ENCODE measurements at regions not wholly inside any gene's neighbourhood (a gene's known extent, or its start where the extent isn't known, plus 50 kb on each side); places are given as distances from the start of the nearest gene placed in this dataset.

DNA sequence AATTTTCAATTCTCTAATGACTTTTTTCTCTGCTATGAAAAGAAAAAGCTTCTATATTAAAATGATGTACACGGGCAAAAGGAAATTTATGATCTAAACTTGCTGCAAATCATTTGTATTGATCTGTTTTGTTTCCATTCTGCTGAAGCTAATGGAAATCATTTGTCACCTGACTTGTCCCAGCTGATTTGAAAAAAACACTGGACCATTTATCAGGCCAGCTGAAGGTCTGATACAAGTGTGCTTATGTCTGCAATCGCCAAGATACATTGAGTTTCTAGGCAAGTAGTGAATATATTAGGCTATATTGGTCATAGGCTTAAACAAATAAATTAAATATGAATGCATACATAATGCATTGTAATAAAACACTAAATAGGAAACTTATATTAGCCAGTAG lies 1309.7 kb downstream of the REEP3 start:
- Histone ChIP-seq H3K4me1 (no peaks in the 10 kb centered on the region), H3K27ac (no peak overlapping the region), H3K36me3 (no peaks in the 10 kb centered on the region), H3K27me3 (no peaks in the 10 kb centered on the region), H3K4me3 (no peak overlapping the region), H3K9me3 (no peaks in the 10 kb centered on the region)
- no peak for DNase-seq
- intact Hi-C loops (cut with DNase I; ENCODE audit: low total_unique reads) = no loop called here
- TF ChIP-seq, protein P1, sequence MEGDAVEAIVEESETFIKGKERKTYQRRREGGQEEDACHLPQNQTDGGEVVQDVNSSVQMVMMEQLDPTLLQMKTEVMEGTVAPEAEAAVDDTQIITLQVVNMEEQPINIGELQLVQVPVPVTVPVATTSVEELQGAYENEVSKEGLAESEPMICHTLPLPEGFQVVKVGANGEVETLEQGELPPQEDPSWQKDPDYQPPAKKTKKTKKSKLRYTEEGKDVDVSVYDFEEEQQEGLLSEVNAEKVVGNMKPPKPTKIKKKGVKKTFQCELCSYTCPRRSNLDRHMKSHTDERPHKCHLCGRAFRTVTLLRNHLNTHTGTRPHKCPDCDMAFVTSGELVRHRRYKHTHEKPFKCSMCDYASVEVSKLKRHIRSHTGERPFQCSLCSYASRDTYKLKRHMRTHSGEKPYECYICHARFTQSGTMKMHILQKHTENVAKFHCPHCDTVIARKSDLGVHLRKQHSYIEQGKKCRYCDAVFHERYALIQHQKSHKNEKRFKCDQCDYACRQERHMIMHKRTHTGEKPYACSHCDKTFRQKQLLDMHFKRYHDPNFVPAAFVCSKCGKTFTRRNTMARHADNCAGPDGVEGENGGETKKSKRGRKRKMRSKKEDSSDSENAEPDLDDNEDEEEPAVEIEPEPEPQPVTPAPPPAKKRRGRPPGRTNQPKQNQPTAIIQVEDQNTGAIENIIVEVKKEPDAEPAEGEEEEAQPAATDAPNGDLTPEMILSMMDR (IDR thresholded peaks at IDR 0.05) = no peak

DNA sequence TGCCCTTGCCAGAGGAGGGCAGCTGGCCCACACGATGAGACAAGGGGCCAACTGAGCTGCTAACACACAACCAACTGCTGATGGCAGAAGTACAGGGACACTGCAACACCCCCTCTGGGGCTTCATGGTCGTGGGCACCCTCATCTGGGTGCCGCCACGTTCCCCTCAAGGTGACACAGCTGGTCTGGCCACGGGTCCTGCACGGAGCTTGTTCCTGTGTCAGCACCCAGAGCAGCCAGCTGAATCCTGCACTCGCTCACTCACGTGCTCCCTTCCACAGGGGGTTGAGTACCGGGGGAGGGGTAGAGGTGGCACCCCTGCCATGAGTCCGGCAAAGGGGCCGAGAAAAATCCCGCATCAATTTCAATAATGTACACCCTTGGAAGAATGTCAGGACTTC lies 1319.1 kb downstream of the REEP3 start:
- intact Hi-C loops (cut with DNase I; ENCODE audit: low total_unique reads) = no loop called here
- no peak for DNase-seq
- Histone ChIP-seq H3K4me1 (no peaks in the 10 kb centered on the region), H3K4me3 (no peak overlapping the region), H3K27ac (no peak overlapping the region), H3K27me3 (no peaks in the 10 kb centered on the region), H3K36me3 (no peaks in the 10 kb centered on the region), H3K9me3 (no peaks in the 10 kb centered on the region)
- TF ChIP-seq, protein P1 (IDR thresholded peaks at IDR 0.05) = no peak

DNA sequence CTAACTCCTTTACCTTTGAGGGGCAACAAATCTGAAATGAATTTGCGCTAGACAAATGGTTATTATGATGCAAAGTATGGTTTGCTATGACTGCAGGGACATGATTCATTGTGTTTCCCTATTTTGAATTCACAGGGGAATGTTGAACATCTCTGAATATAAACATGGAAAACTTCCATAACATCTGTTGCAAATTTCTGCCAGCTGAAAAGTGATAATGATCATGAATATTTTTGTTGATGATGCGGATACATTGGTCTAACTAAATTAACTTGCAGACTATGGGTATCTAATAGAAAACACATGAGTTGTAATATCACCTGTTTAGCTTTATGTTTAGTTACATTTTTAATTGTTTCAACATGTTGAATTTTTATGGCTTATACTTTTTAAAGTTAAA lies 1325.5 kb downstream of the REEP3 start:
- Histone ChIP-seq H3K27ac (no peak overlapping the region), H3K4me3 (no peak overlapping the region), H3K27me3 (no peaks in the 10 kb centered on the region), H3K36me3 (no peaks in the 10 kb centered on the region), H3K9me3 (no peaks in the 10 kb centered on the region), H3K4me1 (no peaks in the 10 kb centered on the region)
- intact Hi-C loops (cut with DNase I; ENCODE audit: low total_unique reads) = no loop called here
- no peak for DNase-seq
- TF ChIP-seq, protein P1 (IDR thresholded peaks at IDR 0.05) = no peak

DNA sequence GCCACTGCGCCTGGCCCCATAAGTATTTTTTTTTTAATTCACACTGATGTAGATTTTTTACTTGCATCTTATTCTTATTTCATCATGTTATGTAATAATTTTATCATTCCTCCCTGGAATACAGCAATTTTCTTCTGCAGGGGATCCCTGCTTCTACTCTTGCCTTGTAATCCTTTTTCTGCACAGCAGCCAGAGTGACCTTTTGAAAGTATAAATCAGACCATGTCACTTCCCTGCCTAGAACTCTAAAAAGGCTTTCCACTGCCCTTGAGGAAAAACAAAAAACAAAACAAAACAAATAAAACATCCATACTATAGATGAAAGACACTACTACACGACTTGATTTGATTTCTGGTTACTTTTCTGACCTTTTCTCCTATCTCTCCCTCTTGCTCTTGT lies 1334.7 kb downstream of the REEP3 start:
- no peaks in the 10 kb centered on the region for H3K36me3 ChIP-seq
- no peak overlapping the region for H3K4me3 ChIP-seq
- H3K4me1 ChIP-seq = no peaks in the 10 kb centered on the region
- no peak for DNase-seq
- H3K9me3 ChIP-seq = no peaks in the 10 kb centered on the region
- TF ChIP-seq, protein P1 (IDR thresholded peaks at IDR 0.05) = no peak
- intact Hi-C loops (cut with DNase I; ENCODE audit: low total_unique reads) = no loop called here
- no peaks in the 10 kb centered on the region for H3K27me3 ChIP-seq
- H3K27ac ChIP-seq = no peak overlapping the region

DNA sequence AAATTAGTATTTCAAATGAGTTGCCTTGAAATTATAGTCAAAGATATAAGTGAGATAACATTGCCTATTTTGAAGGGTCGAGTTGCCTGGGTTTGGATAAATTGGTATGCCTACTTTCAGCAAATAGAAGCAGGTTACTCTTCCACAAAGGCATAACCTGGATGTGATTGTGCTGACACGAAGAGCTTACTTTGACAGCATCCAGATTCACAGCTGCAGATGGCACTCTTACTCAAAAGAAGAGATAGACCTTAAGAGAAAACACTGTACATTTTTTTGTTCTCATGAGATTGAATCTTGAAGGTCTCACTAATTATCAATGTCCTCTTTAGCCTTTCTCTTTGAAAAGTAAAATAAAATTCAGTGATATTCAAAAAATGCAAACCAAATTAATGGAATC lies 1338.7 kb downstream of the REEP3 start:
- intact Hi-C loops (cut with DNase I; ENCODE audit: low total_unique reads) = no loop called here
- TF ChIP-seq, protein P1 (IDR thresholded peaks at IDR 0.05) = no peak
- DNase-seq = no peak
- Histone ChIP-seq H3K9me3 (no peaks in the 10 kb centered on the region), H3K27ac (no peak overlapping the region), H3K36me3 (no peaks in the 10 kb centered on the region), H3K4me1 (no peaks in the 10 kb centered on the region), H3K4me3 (no peak overlapping the region), H3K27me3 (no peaks in the 10 kb centered on the region)

DNA sequence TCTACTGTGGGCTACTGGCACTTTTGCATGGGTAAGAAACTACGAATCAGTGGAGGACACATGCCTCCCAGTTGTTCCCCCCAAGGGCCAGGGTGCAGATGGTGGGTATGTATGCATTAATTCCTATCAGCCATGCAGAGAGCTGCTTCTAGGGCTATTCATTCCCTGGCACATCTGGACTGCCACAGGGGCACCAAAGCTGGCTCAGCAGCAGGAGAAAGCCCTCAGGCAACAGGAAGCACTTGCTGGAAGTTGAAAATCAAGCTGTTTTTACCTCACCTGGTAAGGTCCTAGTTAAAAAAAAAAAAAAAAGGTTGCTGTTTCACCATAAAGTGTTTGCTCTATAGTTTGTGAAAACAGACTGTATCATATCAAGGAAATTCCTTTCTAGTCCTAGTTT lies 1342.6 kb downstream of the REEP3 start:
- Histone ChIP-seq H3K9me3 (no peaks in the 10 kb centered on the region), H3K4me1 (no peaks in the 10 kb centered on the region), H3K27me3 (no peaks in the 10 kb centered on the region), H3K4me3 (no peak overlapping the region), H3K27ac (no peak overlapping the region), H3K36me3 (no peaks in the 10 kb centered on the region)
- TF ChIP-seq, protein P1 (IDR thresholded peaks at IDR 0.05) = no peak
- intact Hi-C loops (cut with DNase I; ENCODE audit: low total_unique reads) = no loop called here
- DNase-seq = no peak
